ENCODE measurements at regions not wholly inside any gene's neighbourhood (a gene's known extent, or its start where the extent isn't known, plus 50 kb on each side); places are given as distances from the start of the nearest gene placed in this dataset.

- TF ChIP-seq, protein P1, sequence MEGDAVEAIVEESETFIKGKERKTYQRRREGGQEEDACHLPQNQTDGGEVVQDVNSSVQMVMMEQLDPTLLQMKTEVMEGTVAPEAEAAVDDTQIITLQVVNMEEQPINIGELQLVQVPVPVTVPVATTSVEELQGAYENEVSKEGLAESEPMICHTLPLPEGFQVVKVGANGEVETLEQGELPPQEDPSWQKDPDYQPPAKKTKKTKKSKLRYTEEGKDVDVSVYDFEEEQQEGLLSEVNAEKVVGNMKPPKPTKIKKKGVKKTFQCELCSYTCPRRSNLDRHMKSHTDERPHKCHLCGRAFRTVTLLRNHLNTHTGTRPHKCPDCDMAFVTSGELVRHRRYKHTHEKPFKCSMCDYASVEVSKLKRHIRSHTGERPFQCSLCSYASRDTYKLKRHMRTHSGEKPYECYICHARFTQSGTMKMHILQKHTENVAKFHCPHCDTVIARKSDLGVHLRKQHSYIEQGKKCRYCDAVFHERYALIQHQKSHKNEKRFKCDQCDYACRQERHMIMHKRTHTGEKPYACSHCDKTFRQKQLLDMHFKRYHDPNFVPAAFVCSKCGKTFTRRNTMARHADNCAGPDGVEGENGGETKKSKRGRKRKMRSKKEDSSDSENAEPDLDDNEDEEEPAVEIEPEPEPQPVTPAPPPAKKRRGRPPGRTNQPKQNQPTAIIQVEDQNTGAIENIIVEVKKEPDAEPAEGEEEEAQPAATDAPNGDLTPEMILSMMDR (IDR thresholded peaks at IDR 0.05): no peak
- TF ChIP-seq POLR2A (IDR thresholded peaks at IDR 0.05): no peak
These were observed 80.4 kb upstream of the SLCO4A1 start for GRCh38 chr20:62561948-62562347.

Measured in esophagus squamous epithelium (tissue), 4 donors.